Osteoblast (primary cell): ENCODE measurements at regions not wholly inside any gene's neighbourhood (a gene's known extent, or its start where the extent isn't known, plus 50 kb on each side); places are given as distances from the start of the nearest gene placed in this dataset.
"Not testable (repeated sequence)": the region's sequence is repeated elsewhere in the genome, so short reads cannot be mapped to it uniquely, and the experiment has no call there.

ENCODE experiments used
- DNase-seq: peaks from one replicate; pipeline ENCODE4 v3.0.0; 2011; ENCODE audit warnings: low spot score, mixed read lengths; ENCODE audit not compliant: insufficient read length; ENCODE audit errors: missing footprints
- H2AFZ ChIP-seq: 2 replicates; pipeline ENCODE4 v1.6.0; 2011; ENCODE audit warnings: mild to moderate bottlenecking, low read length
- H3K27ac ChIP-seq: 2 replicates; pipeline ENCODE4 v1.5.1; 2011; ENCODE audit warnings: mild to moderate bottlenecking, low read depth, low read length, moderate library complexity
- H3K27me3 ChIP-seq: 2 replicates; pipeline ENCODE4 v1.6.0; 2012; ENCODE audit warnings: mild to moderate bottlenecking, control low read depth, inconsistent platforms, low read length, moderate library complexity; ENCODE audit not compliant: insufficient read depth
- H3K36me3 ChIP-seq: 2 replicates; pipeline ENCODE4 v1.5.1; 2011; ENCODE audit warnings: mild to moderate bottlenecking, low read length, control low read depth, moderate library complexity; ENCODE audit not compliant: insufficient read depth
- H3K4me1 ChIP-seq: 2 replicates; pipeline ENCODE4 v1.5.1; 2011; ENCODE audit warnings: mild to moderate bottlenecking, low read length, control low read depth, moderate library complexity; ENCODE audit not compliant: insufficient read depth
- H3K4me2 ChIP-seq: 2 replicates; pipeline ENCODE4 v1.6.0; 2011; ENCODE audit warnings: mild to moderate bottlenecking, low read length; ENCODE audit not compliant: insufficient read depth
- H3K4me3 ChIP-seq: fragments of 200-600 bp; sonication (generic); 3 replicates; pipeline ENCODE4 v1.5.1; 2012; ENCODE audit warnings: mild to moderate bottlenecking, low read length, inconsistent platforms; ENCODE audit not compliant: insufficient read depth
- H3K79me2 ChIP-seq: 2 replicates; pipeline ENCODE4 v1.6.0; 2012; ENCODE audit warnings: mild to moderate bottlenecking, low read length, control low read depth, inconsistent platforms; ENCODE audit not compliant: insufficient read depth
- H3K9me3 ChIP-seq: 2 replicates; pipeline ENCODE4 v1.5.1; 2011; ENCODE audit warnings: low read depth, low read length, control low read depth
- H4K20me1 ChIP-seq: 2 replicates; pipeline ENCODE4 v1.6.0; 2012; ENCODE audit warnings: mild to moderate bottlenecking, low read length, control low read depth; ENCODE audit not compliant: insufficient read depth
- TF ChIP-seq, protein P1 (sequence below): IDR thresholded peaks from 2 replicates; pipeline ENCODE4 v1.5.1; 2011; ENCODE audit warnings: mild to moderate bottlenecking, low read depth, low read length, moderate library complexity; ENCODE audit errors: extremely low read depth

GRCh38 chr13:39836038-39836437, 180.6 kb downstream of the COG6 start:
- peaks cover 14% of the 10 kb centered on the region for H3K4me1 ChIP-seq
- no peaks in the 10 kb centered on the region for H4K20me1 ChIP-seq
- H3K36me3 ChIP-seq, result no peaks in the 10 kb centered on the region
- no peaks in the 10 kb centered on the region for H3K27me3 ChIP-seq
- no peak overlapping the region for H3K4me3 ChIP-seq
- H3K4me2 ChIP-seq, result no peak overlapping the region
- H2AFZ ChIP-seq, result no peak overlapping the region
- H3K9me3 ChIP-seq, result no peaks in the 10 kb centered on the region
- DNase-seq, result no peak
- no peak overlapping the region for H3K27ac ChIP-seq
- TF ChIP-seq, protein P1, sequence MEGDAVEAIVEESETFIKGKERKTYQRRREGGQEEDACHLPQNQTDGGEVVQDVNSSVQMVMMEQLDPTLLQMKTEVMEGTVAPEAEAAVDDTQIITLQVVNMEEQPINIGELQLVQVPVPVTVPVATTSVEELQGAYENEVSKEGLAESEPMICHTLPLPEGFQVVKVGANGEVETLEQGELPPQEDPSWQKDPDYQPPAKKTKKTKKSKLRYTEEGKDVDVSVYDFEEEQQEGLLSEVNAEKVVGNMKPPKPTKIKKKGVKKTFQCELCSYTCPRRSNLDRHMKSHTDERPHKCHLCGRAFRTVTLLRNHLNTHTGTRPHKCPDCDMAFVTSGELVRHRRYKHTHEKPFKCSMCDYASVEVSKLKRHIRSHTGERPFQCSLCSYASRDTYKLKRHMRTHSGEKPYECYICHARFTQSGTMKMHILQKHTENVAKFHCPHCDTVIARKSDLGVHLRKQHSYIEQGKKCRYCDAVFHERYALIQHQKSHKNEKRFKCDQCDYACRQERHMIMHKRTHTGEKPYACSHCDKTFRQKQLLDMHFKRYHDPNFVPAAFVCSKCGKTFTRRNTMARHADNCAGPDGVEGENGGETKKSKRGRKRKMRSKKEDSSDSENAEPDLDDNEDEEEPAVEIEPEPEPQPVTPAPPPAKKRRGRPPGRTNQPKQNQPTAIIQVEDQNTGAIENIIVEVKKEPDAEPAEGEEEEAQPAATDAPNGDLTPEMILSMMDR, result no peak
- no peaks in the 10 kb centered on the region for H3K79me2 ChIP-seq

DNA sequence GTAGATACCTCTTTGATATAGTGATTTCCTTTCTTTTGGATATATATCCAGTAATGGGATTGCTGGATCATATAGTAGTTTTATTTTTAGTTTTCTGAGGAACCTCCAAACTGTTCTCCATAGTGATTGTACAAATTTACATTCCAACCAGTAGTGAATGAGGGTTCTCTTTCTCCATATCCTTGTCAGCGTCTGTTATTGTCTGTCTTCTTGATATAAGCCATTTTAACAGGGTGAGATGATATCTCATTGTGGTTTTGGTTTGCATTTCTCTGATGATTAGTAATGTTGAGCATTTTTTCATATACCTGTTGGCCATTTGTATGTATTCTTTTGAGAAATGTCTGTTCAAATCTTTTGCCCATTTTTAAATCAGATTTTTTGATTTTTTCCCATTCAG, 182.4 kb downstream of the COG6 start:
- H3K4me2 ChIP-seq, H4K20me1 ChIP-seq, H3K79me2 ChIP-seq, H3K4me3 ChIP-seq, H3K9me3 ChIP-seq, H3K36me3 ChIP-seq, H3K27me3 ChIP-seq, H3K27ac ChIP-seq, H2AFZ ChIP-seq, DNase-seq: not testable (repeated sequence)
- H3K4me1 ChIP-seq, result peaks cover 14% of the 10 kb centered on the region

GRCh38 chr13:39840201-39840600, 184.7 kb downstream of the COG6 start:
- DNase-seq, result peak; percentile 84
- no peak overlapping the region for H3K4me3 ChIP-seq
- H3K27me3 ChIP-seq, result peaks cover 3% of the 10 kb centered on the region
- H3K27ac ChIP-seq, result peak overlapping the region; percentile 26
- H3K79me2 ChIP-seq, result no peaks in the 10 kb centered on the region
- no peaks in the 10 kb centered on the region for H3K9me3 ChIP-seq
- H4K20me1 ChIP-seq, result no peaks in the 10 kb centered on the region
- H3K4me2 ChIP-seq, result peak overlapping the region; percentile 12
- no peaks in the 10 kb centered on the region for H3K36me3 ChIP-seq
- H3K4me1 ChIP-seq, result peaks cover 14% of the 10 kb centered on the region
- TF ChIP-seq, protein P1, result no peak
- H2AFZ ChIP-seq, result no peak overlapping the region

GRCh38 chr13:39847336-39847735, 191.9 kb downstream of the COG6 start:
- TF ChIP-seq, protein P1, result no peak
- no peak overlapping the region for H2AFZ ChIP-seq
- H3K9me3 ChIP-seq, result no peaks in the 10 kb centered on the region
- no peak overlapping the region for H3K4me3 ChIP-seq
- H3K79me2 ChIP-seq, result no peaks in the 10 kb centered on the region
- H3K27ac ChIP-seq, result no peak overlapping the region
- H3K27me3 ChIP-seq, result peaks cover 3% of the 10 kb centered on the region
- no peak for DNase-seq
- no peak overlapping the region for H3K4me2 ChIP-seq
- H4K20me1 ChIP-seq, result no peaks in the 10 kb centered on the region
- H3K4me1 ChIP-seq, result no peaks in the 10 kb centered on the region
- H3K36me3 ChIP-seq, result no peaks in the 10 kb centered on the region

DNA sequence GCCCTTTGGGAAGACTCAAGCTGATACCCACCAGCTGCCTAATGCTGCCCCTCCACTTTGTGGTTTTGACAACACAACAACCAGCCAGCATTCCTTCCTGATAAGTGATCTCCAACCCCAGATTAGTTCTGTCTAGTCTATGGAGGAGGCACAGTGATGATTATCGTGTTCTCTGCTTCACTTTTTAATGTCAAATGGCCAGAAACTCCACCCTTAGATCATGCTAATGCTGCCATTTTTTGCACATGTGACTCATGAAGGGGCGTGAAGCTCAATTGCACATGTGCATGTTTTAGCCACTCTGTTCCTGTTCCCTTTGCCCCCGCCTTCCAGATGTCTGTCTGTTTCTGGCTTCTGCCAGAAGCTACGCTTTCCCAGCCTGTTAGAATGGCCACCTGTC, 199.8 kb downstream of the COG6 start:
- TF ChIP-seq, protein P1, result no peak
- Histone ChIP-seq H3K79me2 (no peaks in the 10 kb centered on the region), H3K4me2 (no peak overlapping the region), H3K9me3 (no peaks in the 10 kb centered on the region), H3K36me3 (no peaks in the 10 kb centered on the region), H3K4me1 (no peaks in the 10 kb centered on the region), H3K27me3 (no peaks in the 10 kb centered on the region), H3K4me3 (no peak overlapping the region), H2AFZ (no peak overlapping the region), H4K20me1 (no peaks in the 10 kb centered on the region), H3K27ac (no peak overlapping the region)
- DNase-seq, result no peak
